SU-DHL-6 (cell line): ENCODE measurements at regions not wholly inside any gene's neighbourhood (a gene's known extent, or its start where the extent isn't known, plus 50 kb on each side); places are given as distances from the start of the nearest gene placed in this dataset.

Experiments used
- CTCF ChIP-seq: fragments of 200-600 bp; sonication (generic); IDR thresholded peaks from one replicate; pipeline ENCODE4 v1.5.1; 2017; ENCODE audit warnings: antibody characterized with exemption, mild to moderate bottlenecking, low read length, moderate library complexity; ENCODE audit not compliant: insufficient read depth, poor library complexity, severe bottlenecking
- EZH2phosphoT487 ChIP-seq: fragments of 200-600 bp; sonication (generic), shearing (Covaris generic); conservative IDR thresholded peaks from 2 replicates; pipeline ENCODE4 v1.6.1; 2018; ENCODE audit warnings: mild to moderate bottlenecking, antibody characterized with exemption, low read length, moderate library complexity, mixed read lengths

DNA sequence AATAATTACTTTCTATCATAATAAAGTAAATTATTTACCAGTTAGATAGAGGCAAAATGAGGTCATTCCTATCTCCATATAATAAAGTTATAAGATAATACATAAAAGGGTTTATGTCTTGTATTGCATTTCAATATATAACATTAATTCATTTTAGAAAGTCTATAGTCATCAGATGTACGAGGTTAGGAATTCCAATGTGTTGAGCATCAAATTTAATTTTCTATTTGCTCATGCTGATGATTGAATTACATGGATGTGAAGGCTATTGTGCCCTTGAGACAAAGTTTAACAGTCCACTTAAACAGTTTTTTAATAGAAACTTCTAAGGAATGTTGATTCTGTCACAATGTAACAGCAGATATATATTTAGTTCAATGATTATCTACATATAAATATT, 678.3 kb upstream of the LRRN3 start:
- TF ChIP-seq CTCF (no peak), EZH2phosphoT487 (no peak)
